ENCODE measurements at regions not wholly inside any gene's neighbourhood (a gene's known extent, or its start where the extent isn't known, plus 50 kb on each side); places are given as distances from the start of the nearest gene placed in this dataset.

DNA sequence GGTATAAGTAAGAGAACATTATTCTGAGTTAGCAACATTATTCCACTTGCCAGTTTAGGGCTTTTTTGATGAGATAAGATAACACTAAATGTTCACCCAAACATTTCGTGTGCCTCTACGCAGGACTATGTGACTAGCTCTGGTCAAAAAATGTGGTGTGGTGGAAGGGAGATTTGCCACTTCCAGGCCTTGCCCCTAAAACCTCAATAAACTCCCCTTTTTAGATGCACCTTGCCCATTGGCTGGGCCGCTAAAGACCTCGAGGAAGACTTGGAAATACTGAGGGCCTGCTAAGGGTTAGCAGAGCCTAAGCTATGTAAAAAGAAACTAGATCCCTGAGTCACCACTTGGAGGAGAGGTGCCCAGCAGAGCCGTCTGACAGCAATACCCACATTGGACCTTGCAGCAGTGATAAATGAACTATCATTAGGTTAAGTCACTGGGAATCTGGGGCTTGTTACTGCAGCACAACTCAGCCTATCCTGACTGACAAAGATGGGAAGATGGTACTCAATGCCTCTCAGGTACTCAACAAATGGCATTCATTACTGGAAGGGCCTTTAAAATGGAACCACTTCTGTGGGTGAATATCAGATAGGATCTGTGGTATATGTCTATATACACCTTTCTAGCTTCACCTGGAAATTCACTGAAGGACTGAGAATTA is 331.5 kb upstream of the TLE3 start:
- TF ChIP-seq POLR2AphosphoS5 (IDR thresholded peaks at IDR 0.05; ENCODE audit: low read depth, low read length) (no peak), YY1 (IDR thresholded peaks at IDR 0.05; ENCODE audit: low read depth, low read length) (no peak), RAD21 (IDR thresholded peaks at IDR 0.05 in 1 of 2, conservative IDR thresholded peaks at IDR 0.05 in 1 of 2; ENCODE audit: low read depth in 2 of 2, low read length in 2 of 2) (no peak), SP1 (IDR thresholded peaks at IDR 0.05; ENCODE audit: low read depth, low read length) (no peak), JUN (IDR thresholded peaks at IDR 0.05; ENCODE audit: low read depth, low read length) (no peak)
- TF ChIP-seq, protein P1, sequence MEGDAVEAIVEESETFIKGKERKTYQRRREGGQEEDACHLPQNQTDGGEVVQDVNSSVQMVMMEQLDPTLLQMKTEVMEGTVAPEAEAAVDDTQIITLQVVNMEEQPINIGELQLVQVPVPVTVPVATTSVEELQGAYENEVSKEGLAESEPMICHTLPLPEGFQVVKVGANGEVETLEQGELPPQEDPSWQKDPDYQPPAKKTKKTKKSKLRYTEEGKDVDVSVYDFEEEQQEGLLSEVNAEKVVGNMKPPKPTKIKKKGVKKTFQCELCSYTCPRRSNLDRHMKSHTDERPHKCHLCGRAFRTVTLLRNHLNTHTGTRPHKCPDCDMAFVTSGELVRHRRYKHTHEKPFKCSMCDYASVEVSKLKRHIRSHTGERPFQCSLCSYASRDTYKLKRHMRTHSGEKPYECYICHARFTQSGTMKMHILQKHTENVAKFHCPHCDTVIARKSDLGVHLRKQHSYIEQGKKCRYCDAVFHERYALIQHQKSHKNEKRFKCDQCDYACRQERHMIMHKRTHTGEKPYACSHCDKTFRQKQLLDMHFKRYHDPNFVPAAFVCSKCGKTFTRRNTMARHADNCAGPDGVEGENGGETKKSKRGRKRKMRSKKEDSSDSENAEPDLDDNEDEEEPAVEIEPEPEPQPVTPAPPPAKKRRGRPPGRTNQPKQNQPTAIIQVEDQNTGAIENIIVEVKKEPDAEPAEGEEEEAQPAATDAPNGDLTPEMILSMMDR (IDR thresholded peaks at IDR 0.05; ENCODE audit: control extremely low read depth in 1 of 3, insufficient read depth in 1 of 3, low read depth in 1 of 3, low read length in 3 of 3), result no peak
- TF ChIP-seq, protein P2, sequence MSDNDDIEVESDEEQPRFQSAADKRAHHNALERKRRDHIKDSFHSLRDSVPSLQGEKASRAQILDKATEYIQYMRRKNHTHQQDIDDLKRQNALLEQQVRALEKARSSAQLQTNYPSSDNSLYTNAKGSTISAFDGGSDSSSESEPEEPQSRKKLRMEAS (IDR thresholded peaks at IDR 0.05), result no peak

All from H1 (cell line).